Right lobe of liver (tissue), 6 donors: ENCODE measurements at regions not wholly inside any gene's neighbourhood (a gene's known extent, or its start where the extent isn't known, plus 50 kb on each side); places are given as distances from the start of the nearest gene placed in this dataset.

Source experiments
- ATAC-seq, 4 donors: fragments of 200-7000 bp; cut with Tn5 transposase; one replicate each; pipeline ENCODE4 v1.9.1; 2020; ENCODE audit warnings: mild to moderate bottlenecking in 4 of 4, moderate library complexity in 4 of 4
- DNase-seq, 3 donors: peaks; one replicate each; pipeline ENCODE4 v3.0.0-alpha.2; 2020
- H3K27ac ChIP-seq, 3 donors: fragments of 200-600 bp; one replicate each; pipeline ENCODE4 v1.8.0; 2022
- H3K27me3 ChIP-seq, 2 donors: fragments of 200-600 bp; one replicate each; pipeline ENCODE4 v1.8.0; 2022
- H3K36me3 ChIP-seq, 4 donors: fragments of 200-600 bp; sonication (generic) in 1 of 4; one replicate each; pipeline versions ENCODE4 v1.5.1 to v1.8.0; 2017 to 2022; ENCODE audit warnings: control low read depth in 1 of 4
- H3K4me1 ChIP-seq, 4 donors: fragments of 200-600 bp; sonication (generic) in 1 of 4; one replicate each; pipeline versions ENCODE4 v1.5.1 to v1.8.0; 2017 to 2022; ENCODE audit warnings: control low read depth in 1 of 4
- H3K4me3 ChIP-seq, 3 donors: fragments of 200-600 bp; one replicate each; pipeline ENCODE4 v1.8.0; 2022
- H3K9me3 ChIP-seq, 4 donors: fragments of 200-600 bp; sonication (generic) in 1 of 4; one replicate each; pipeline versions ENCODE4 v1.5.1 to v1.8.0; 2017 to 2022; ENCODE audit warnings: control low read depth in 1 of 4
- CTCF ChIP-seq, 4 donors: fragments of 200-600 bp in 3 of 4; fragments of 450-650 bp in 1 of 4; IDR thresholded peaks; one replicate each; pipeline versions ENCODE4 v1.5.1 to v1.8.0; 2016 to 2022; ENCODE audit warnings: antibody characterized with exemption in 4 of 4, mild to moderate bottlenecking in 2 of 4
- POLR2A ChIP-seq: fragments of 450-650 bp; IDR thresholded peaks from one replicate; pipeline ENCODE4 v1.6.1; 2017; ENCODE audit warnings: antibody characterized with exemption, mild to moderate bottlenecking
- WGBS: methylation state at CpG from one replicate; pipeline ENCODE4 v1.1.6; 2018; ENCODE audit warnings: low coverage, low lambda C conversion rate; ENCODE audit not compliant: insufficient coverage; ENCODE audit errors: missing lambda C conversion rate; 5-methylcytosine and 5-hydroxymethylcytosine counted together
- intact Hi-C, 2 donors: fragments of 100-400 bp; cut with DNase I; formaldehyde crosslinking; loops; one replicate each; pipeline versions ENCODE4 v1.11.2 to v1.14.1; 2022
- donor health status: DM: no; HTN: yes; CAD: no.
- donor health status: DM: no; HTN: no; CAD: no.
- donor health status: DM: no; HTN: no; CAD: no.
- donor health status: DM: no; HTN: yes; CAD: no.
- donor health status: DM: no; HTN: yes; CAD: no.

GRCh38 chr1:199305053-199305452 is 666.2 kb downstream of the PTPRC start:
- Histone ChIP-seq H3K27me3 (no peaks in the 10 kb centered on the region), H3K27ac (no peak overlapping the region), H3K4me3 (no peak overlapping the region), H3K36me3 (no peaks in the 10 kb centered on the region), H3K9me3 (no peaks in the 10 kb centered on the region), H3K4me1 (peaks cover 0 to 5% (median 0%) of the 10 kb centered on the region in 4 donors)
- 47% methylated on average over 2 of the region's 2 CpGs for WGBS
- TF ChIP-seq POLR2A (no peak), CTCF (IDR thresholded peaks at IDR 0.05) (no peak)
- intact Hi-C loops: no loop called here
- no peak for ATAC-seq
- no peak for DNase-seq

- DNase-seq: no peak
- intact Hi-C loops: no loop called here
- Histone ChIP-seq H3K4me3 (no peak overlapping the region), H3K4me1 (no peaks in the 10 kb centered on the region), H3K27ac (no peak overlapping the region), H3K36me3 (no peaks in the 10 kb centered on the region), H3K9me3 (no peaks in the 10 kb centered on the region), H3K27me3 (no peaks in the 10 kb centered on the region)
- 60% methylated on average over 6 of the region's 6 CpGs for WGBS
- no peak for ATAC-seq
- no peak for TF ChIP-seq CTCF (IDR thresholded peaks at IDR 0.05)
- no peak for TF ChIP-seq POLR2A
Observed at GRCh38 chr1:199307496-199308264, 668.8 kb downstream of the PTPRC start.

GRCh38 chr1:199308349-199308846 is 669.6 kb downstream of the PTPRC start:
- no peaks in the 10 kb centered on the region for H3K9me3 ChIP-seq
- H3K4me1 ChIP-seq: no peaks in the 10 kb centered on the region
- no peak overlapping the region for H3K4me3 ChIP-seq
- TF ChIP-seq CTCF (IDR thresholded peaks at IDR 0.05) (no peak), POLR2A (no peak)
- intact Hi-C loops: no loop called here
- H3K27ac ChIP-seq: no peak overlapping the region
- no peaks in the 10 kb centered on the region for H3K27me3 ChIP-seq
- ATAC-seq (no peak), DNase-seq (no peak)
- no peaks in the 10 kb centered on the region for H3K36me3 ChIP-seq
- WGBS: 66% methylated on average over 5 of the region's 5 CpGs

- TF ChIP-seq POLR2A (no peak), CTCF (IDR thresholded peaks at IDR 0.05) (no peak)
- ATAC-seq: no peak
- H3K4me1 ChIP-seq: no peaks in the 10 kb centered on the region
- no peak for DNase-seq
- H3K9me3 ChIP-seq: no peaks in the 10 kb centered on the region
- no peaks in the 10 kb centered on the region for H3K36me3 ChIP-seq
- H3K27me3 ChIP-seq: no peaks in the 10 kb centered on the region
- WGBS: 69% methylated on average over 2 of the region's 2 CpGs
- intact Hi-C loops: no loop called here
- no peak overlapping the region for H3K4me3 ChIP-seq
- H3K27ac ChIP-seq: no peak overlapping the region
Observed at GRCh38 chr1:199310708-199311107, 671.9 kb downstream of the PTPRC start.
